Immature natural killer cell (primary cell): ENCODE measurements at regions not wholly inside any gene's neighbourhood (a gene's known extent, or its start where the extent isn't known, plus 50 kb on each side); places are given as distances from the start of the nearest gene placed in this dataset.
"Not testable (repeated sequence)": the region's sequence is repeated elsewhere in the genome, so short reads cannot be mapped to it uniquely, and the experiment has no call there.

Experiments used
- DNase-seq, 3 donors: peaks; one replicate each; pipeline ENCODE4 v3.0.0; 2022; ENCODE audit warnings: mixed read lengths in 1 of 3
- H3K27ac Mint-ChIP-seq, 6 donors: one replicate each; pipeline ENCODE4 v1.8.0; 2020; ENCODE audit warnings: mixed read lengths in 6 of 6, mild to moderate bottlenecking in 5 of 6, inconsistent platforms in 4 of 6, moderate library complexity in 3 of 6
- H3K27me3 Mint-ChIP-seq, 3 donors: one replicate each; pipeline ENCODE4 v1.8.0; 2020 to 2021; ENCODE audit warnings: low read depth in 3 of 3, mild to moderate bottlenecking in 3 of 3, mixed read lengths in 3 of 3, moderate library complexity in 3 of 3, inconsistent platforms in 1 of 3
- H3K36me3 Mint-ChIP-seq, 3 donors: one replicate each; pipeline ENCODE4 v1.8.0; 2020; ENCODE audit warnings: mixed read lengths in 3 of 3, inconsistent platforms in 2 of 3, mild to moderate bottlenecking in 2 of 3
- H3K4me1 Mint-ChIP-seq, 2 donors: one replicate each; pipeline ENCODE4 v1.8.0; 2020; ENCODE audit warnings: inconsistent platforms in 2 of 2, mild to moderate bottlenecking in 2 of 2, mixed read lengths in 2 of 2, moderate library complexity in 1 of 2
- H3K4me3 Mint-ChIP-seq, 5 donors: one replicate each; pipeline ENCODE4 v1.8.0; 2020; ENCODE audit warnings: mild to moderate bottlenecking in 5 of 5, mixed read lengths in 5 of 5, inconsistent platforms in 3 of 5, moderate library complexity in 3 of 5
- H3K9me3 Mint-ChIP-seq, 6 donors: one replicate each; pipeline ENCODE4 v1.8.0; 2020; ENCODE audit warnings: mild to moderate bottlenecking in 6 of 6, mixed read lengths in 6 of 6, inconsistent platforms in 4 of 6, moderate library complexity in 3 of 6

- H3K4me1 Mint-ChIP-seq = peaks cover 32 to 38% of the 10 kb centered on the region in 2 donors
- peaks cover 11 to 22% (median 16%) of the 10 kb centered on the region in 6 donors for H3K9me3 Mint-ChIP-seq
- H3K36me3 Mint-ChIP-seq = peaks cover 4 to 22% (median 10%) of the 10 kb centered on the region in 3 donors
- DNase-seq = no peak
- H3K27ac Mint-ChIP-seq = no peak overlapping the region
- no peak overlapping the region for H3K4me3 Mint-ChIP-seq
- peaks cover 0 to 2% (median 0%) of the 10 kb centered on the region in 3 donors for H3K27me3 Mint-ChIP-seq
Observed at GRCh38 chr5:40354171-40354570, 325.5 kb upstream of the PTGER4 start.

- peaks cover 8 to 26% (median 11%) of the 10 kb centered on the region in 3 donors for H3K36me3 Mint-ChIP-seq
- no peak for DNase-seq
- peak overlapping the region in 2 of 6 donors; percentile 27 to 39 for H3K27ac Mint-ChIP-seq
- peaks cover 0 to 2% (median 0%) of the 10 kb centered on the region in 3 donors for H3K27me3 Mint-ChIP-seq
- no peak overlapping the region for H3K4me3 Mint-ChIP-seq
- peaks cover 14 to 26% (median 18%) of the 10 kb centered on the region in 6 donors for H3K9me3 Mint-ChIP-seq
- peaks cover 24 to 32% of the 10 kb centered on the region in 2 donors for H3K4me1 Mint-ChIP-seq
Observed at GRCh38 chr5:40353442-40353841, 326.3 kb upstream of the PTGER4 start.

GRCh38 chr5:40347981-40348725, 331.6 kb upstream of the PTGER4 start:
- H3K4me1 Mint-ChIP-seq = peaks cover 0 to 2% of the 10 kb centered on the region in 2 donors
- peaks cover 14 to 26% (median 18%) of the 10 kb centered on the region in 6 donors for H3K9me3 Mint-ChIP-seq
- peaks cover 0 to 3% (median 0%) of the 10 kb centered on the region in 3 donors for H3K27me3 Mint-ChIP-seq
- no peak for DNase-seq
- H3K36me3 Mint-ChIP-seq = peaks cover 11 to 31% (median 11%) of the 10 kb centered on the region in 3 donors
- H3K4me3 Mint-ChIP-seq = no peak overlapping the region
- peak overlapping the region in 2 of 6 donors; percentile 13 to 61 for H3K27ac Mint-ChIP-seq

DNA sequence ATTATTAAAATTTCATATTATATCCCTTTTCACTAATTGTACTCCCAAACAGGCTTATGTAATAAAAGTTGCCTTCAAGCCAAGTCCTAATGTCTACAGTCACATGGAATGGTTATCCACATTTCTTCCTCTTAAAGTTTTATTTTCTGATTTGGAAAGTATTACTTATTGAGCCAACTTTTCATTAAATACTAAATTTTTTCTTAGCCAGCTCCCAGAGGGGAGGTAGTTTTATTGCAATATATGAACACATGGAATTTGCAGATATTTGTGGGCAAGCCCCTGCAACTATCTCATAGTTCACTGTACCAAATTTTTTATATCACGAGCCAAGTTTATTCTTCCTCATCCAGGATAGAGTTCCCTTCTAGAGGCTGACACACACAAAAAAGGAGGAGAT, 332.8 kb upstream of the PTGER4 start:
- no peak for DNase-seq
- Mint-ChIP-seq H3K4me3 (no peak overlapping the region), H3K9me3 (peaks cover 14 to 26% (median 18%) of the 10 kb centered on the region in 6 donors), H3K36me3 (peaks cover 11 to 31% (median 11%) of the 10 kb centered on the region in 3 donors), H3K27me3 (peaks cover 0 to 3% (median 0%) of the 10 kb centered on the region in 3 donors), H3K4me1 (peaks cover 0 to 2% of the 10 kb centered on the region in 2 donors), H3K27ac (no peak overlapping the region)

DNA sequence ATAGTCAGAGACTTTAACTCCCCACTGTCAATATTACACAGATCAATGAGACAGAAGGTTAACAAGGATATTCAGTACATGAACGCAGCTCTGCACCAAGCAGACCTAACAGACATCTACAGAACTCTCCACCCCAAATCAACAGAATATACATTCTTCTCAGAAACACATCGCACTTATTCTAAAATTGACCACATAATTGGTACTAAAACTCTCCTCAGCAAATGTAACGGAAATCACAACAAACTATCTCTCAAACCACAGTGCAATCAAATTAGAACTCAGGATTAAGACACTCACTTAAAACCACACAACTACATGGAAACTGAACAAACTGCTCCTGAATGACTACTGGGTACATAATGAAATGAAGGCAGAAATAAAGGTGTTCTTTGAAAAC, 341.3 kb upstream of the PTGER4 start:
- not testable (repeated sequence) for H3K27me3 Mint-ChIP-seq, H3K9me3 Mint-ChIP-seq
- peaks cover 0 to 11% (median 8%) of the 10 kb centered on the region in 3 donors for H3K36me3 Mint-ChIP-seq
- peak overlapping the region; percentile 45 to 89 (median 80) for H3K27ac Mint-ChIP-seq
- peak overlapping the region; percentile 40 to 75 (median 55) for H3K4me3 Mint-ChIP-seq
- H3K4me1 Mint-ChIP-seq = peaks cover 67 to 73% of the 10 kb centered on the region in 2 donors
- peak; percentile 53 to 60 (median 57) for DNase-seq

DNA sequence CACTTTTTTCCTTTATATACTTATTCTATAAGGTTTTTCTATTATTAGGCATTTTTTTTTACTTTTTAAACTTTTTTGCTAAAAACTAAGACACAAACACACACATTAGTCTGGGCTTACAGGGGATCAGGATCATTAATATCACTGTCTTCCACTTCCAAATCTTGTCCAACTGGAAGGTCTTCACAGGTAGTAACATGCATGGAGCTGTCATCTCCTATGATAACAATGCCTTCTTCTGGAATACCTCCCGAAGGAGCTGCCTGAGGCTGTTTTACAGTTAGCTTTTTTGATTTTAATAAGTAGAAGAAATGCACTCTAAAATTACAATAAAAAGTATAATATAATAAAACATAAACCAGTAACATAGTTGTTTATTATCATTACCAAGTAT, 345.5 kb upstream of the PTGER4 start:
- H3K27ac Mint-ChIP-seq = no peak overlapping the region
- peaks cover 73 to 75% of the 10 kb centered on the region in 2 donors for H3K4me1 Mint-ChIP-seq
- no peaks in the 10 kb centered on the region for H3K9me3 Mint-ChIP-seq
- no peaks in the 10 kb centered on the region for H3K36me3 Mint-ChIP-seq
- no peaks in the 10 kb centered on the region for H3K27me3 Mint-ChIP-seq
- DNase-seq = no peak
- no peak overlapping the region for H3K4me3 Mint-ChIP-seq

- Mint-ChIP-seq H3K4me1 (peaks cover 67 to 69% of the 10 kb centered on the region in 2 donors), H3K9me3 (no peaks in the 10 kb centered on the region), H3K27me3 (no peaks in the 10 kb centered on the region), H3K27ac (peak overlapping the region in 4 of 6 donors; percentile 23 to 69 (median 48)), H3K36me3 (no peaks in the 10 kb centered on the region), H3K4me3 (peak overlapping the region; percentile 18 to 46 (median 36))
- DNase-seq = peak in 2 of 3 donors; percentile 9 to 21
Observed at GRCh38 chr5:40333459-40334241, 346.1 kb upstream of the PTGER4 start.

DNA sequence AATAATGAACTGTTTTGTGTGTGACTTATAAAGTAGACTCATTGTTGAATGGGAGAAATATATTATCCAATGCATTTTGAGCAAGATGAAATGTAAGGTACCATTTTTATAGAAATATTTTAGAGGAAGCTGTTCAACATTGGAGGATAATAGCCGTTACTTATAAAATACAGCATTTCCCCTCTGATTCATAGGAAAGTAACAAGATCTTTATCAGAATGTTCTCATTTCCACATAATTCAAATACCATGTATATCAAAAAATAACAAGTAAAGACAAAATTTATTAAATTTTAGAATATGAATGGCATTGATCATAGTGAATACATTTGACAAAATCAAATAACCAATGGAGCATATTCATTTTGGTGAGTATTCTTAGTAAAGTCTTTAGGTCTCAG, 346.7 kb upstream of the PTGER4 start:
- peaks cover 60 to 63% of the 10 kb centered on the region in 2 donors for H3K4me1 Mint-ChIP-seq
- H3K36me3 Mint-ChIP-seq = no peaks in the 10 kb centered on the region
- H3K4me3 Mint-ChIP-seq = peak overlapping the region in 4 of 5 donors; percentile 10 to 46 (median 32)
- peak overlapping the region in 1 of 6 donors; percentile 46 for H3K27ac Mint-ChIP-seq
- DNase-seq = no peak
- H3K9me3 Mint-ChIP-seq = no peaks in the 10 kb centered on the region
- H3K27me3 Mint-ChIP-seq = no peaks in the 10 kb centered on the region

DNA sequence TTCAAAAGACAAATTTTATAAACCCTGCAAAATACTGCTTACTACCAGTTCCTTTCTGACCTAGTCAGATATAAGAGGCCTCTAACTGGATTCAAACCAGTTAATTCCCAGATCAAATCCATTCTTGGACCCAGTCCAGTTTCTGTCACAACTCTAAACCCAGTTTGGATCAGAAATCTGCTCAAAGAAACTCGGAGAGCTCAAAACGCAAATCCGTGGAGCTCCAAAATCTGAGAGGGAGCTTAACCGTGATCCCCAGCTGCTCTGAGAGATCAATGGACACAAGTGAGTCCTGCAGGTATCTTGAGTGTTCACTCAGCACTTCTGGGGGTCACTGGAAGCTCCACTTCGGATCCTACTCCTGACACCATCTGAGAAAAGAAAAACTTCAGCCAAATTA, 348.1 kb upstream of the PTGER4 start:
- no peaks in the 10 kb centered on the region for H3K9me3 Mint-ChIP-seq
- peaks cover 47 to 49% of the 10 kb centered on the region in 2 donors for H3K4me1 Mint-ChIP-seq
- DNase-seq = no peak
- H3K4me3 Mint-ChIP-seq = no peak overlapping the region
- H3K36me3 Mint-ChIP-seq = no peaks in the 10 kb centered on the region
- H3K27ac Mint-ChIP-seq = no peak overlapping the region
- no peaks in the 10 kb centered on the region for H3K27me3 Mint-ChIP-seq

DNA sequence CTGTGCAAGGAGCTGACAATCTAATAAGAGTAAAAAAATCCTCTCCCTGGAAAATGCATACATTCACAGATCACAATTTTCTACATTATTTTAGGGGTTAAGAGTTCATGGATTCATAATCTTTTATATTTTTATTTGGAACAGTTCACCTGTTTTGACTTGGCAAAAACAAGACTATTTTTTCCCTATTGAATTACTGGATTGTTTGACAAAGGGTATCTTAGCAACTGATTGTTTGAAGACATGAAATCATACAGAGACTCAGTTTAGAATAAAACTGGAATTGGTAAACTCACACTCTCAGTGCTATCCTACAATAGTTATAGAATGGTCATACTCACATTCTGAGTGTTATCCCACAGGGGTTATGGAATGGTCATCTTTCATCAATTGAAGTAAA, 358.2 kb upstream of the PTGER4 start:
- Mint-ChIP-seq H3K4me1 (peaks cover 6 to 8% of the 10 kb centered on the region in 2 donors), H3K27ac (no peak overlapping the region), H3K4me3 (no peak overlapping the region), H3K27me3 (peaks cover 0 to 3% (median 2%) of the 10 kb centered on the region in 3 donors), H3K9me3 (no peaks in the 10 kb centered on the region), H3K36me3 (no peaks in the 10 kb centered on the region)
- no peak for DNase-seq

- Mint-ChIP-seq H3K27ac (no peak overlapping the region), H3K9me3 (no peaks in the 10 kb centered on the region), H3K27me3 (peaks cover 0 to 5% (median 3%) of the 10 kb centered on the region in 3 donors), H3K36me3 (peaks cover 0 to 6% (median 0%) of the 10 kb centered on the region in 3 donors), H3K4me1 (peaks cover 0 to 1% of the 10 kb centered on the region in 2 donors), H3K4me3 (no peak overlapping the region)
- no peak for DNase-seq
Observed at GRCh38 chr5:40318395-40318794, 361.3 kb upstream of the PTGER4 start.

GRCh38 chr5:40317023-40317422, 362.7 kb upstream of the PTGER4 start:
- DNase-seq = no peak
- H3K27me3 Mint-ChIP-seq = peaks cover 0 to 3% (median 3%) of the 10 kb centered on the region in 3 donors
- no peak overlapping the region for H3K27ac Mint-ChIP-seq
- H3K4me3 Mint-ChIP-seq = no peak overlapping the region
- H3K36me3 Mint-ChIP-seq = peaks cover 0 to 9% (median 3%) of the 10 kb centered on the region in 3 donors
- H3K4me1 Mint-ChIP-seq = no peaks in the 10 kb centered on the region
- no peaks in the 10 kb centered on the region for H3K9me3 Mint-ChIP-seq

DNA sequence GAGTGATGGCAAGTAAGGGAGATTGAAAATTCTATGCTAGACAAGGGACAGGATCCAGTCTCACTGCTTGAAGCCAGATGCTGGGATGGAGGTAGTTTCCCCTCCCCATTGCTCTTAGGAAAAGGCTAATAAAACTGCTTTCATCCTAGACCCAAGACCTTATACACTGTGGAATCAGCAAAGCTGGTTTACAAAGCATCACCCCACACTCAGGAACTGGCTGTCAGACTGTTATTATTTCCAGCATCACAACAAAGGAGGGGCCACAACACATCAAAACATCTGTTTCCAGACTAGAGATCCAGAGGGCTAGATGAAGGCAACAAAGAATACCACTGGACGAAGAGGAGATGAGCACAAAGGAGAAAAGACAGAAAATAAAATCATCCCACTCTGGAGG, 364.6 kb upstream of the PTGER4 start:
- H3K27ac Mint-ChIP-seq = no peak overlapping the region
- H3K9me3 Mint-ChIP-seq = no peaks in the 10 kb centered on the region
- peaks cover 0 to 3% (median 3%) of the 10 kb centered on the region in 3 donors for H3K27me3 Mint-ChIP-seq
- no peak for DNase-seq
- H3K4me1 Mint-ChIP-seq = no peaks in the 10 kb centered on the region
- no peak overlapping the region for H3K4me3 Mint-ChIP-seq
- peaks cover 0 to 11% (median 3%) of the 10 kb centered on the region in 3 donors for H3K36me3 Mint-ChIP-seq

DNA sequence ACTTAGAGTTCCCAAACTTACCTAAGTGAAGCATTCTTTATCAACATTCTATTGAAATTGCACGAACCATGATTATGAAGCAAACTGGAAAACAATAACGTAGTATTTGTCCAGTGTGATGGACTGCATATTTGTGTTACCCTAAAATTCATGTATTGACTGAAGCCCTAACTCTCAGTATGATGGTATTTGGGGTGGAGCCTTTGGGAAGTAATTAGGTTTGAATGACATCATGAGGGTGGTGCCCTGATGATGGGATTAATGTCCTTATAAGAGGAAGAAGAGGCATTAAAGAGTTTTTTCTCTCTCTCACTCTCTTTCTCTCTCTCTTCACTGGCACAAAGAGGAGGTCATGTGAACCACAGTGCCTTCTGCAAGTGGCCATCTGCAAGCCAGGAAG, 365.4 kb upstream of the PTGER4 start:
- peaks cover 0 to 3% (median 1%) of the 10 kb centered on the region in 3 donors for H3K27me3 Mint-ChIP-seq
- no peak overlapping the region for H3K4me3 Mint-ChIP-seq
- no peak for DNase-seq
- no peak overlapping the region for H3K27ac Mint-ChIP-seq
- H3K9me3 Mint-ChIP-seq = no peaks in the 10 kb centered on the region
- peaks cover 0 to 11% (median 3%) of the 10 kb centered on the region in 3 donors for H3K36me3 Mint-ChIP-seq
- no peaks in the 10 kb centered on the region for H3K4me1 Mint-ChIP-seq
